Left kidney (tissue), 1 donor: ENCODE measurements at regions not wholly inside any gene's neighbourhood (a gene's known extent, or its start where the extent isn't known, plus 50 kb on each side); places are given as distances from the start of the nearest gene placed in this dataset.

Experiments
- DNase-seq: peaks from one replicate; pipeline ENCODE4 v3.0.0-alpha.2; 2013

GRCh38 chr13:47332149-47332548, 435.3 kb upstream of the HTR2A start:
- DNase-seq, result peak; percentile 7

- DNase-seq, result no peak
Measured at GRCh38 chr13:47330031-47330430, 433.2 kb upstream of the HTR2A start.

GRCh38 chr13:47327861-47328260, 431.0 kb upstream of the HTR2A start:
- no peak for DNase-seq

GRCh38 chr13:47326061-47326460, 429.2 kb upstream of the HTR2A start:
- DNase-seq, result no peak

GRCh38 chr13:47317356-47317755, 420.5 kb upstream of the HTR2A start:
- no peak for DNase-seq

- no peak for DNase-seq
Measured at GRCh38 chr13:47310401-47310800, 413.5 kb upstream of the HTR2A start.

GRCh38 chr13:47306991-47307390, 410.1 kb upstream of the HTR2A start:
- DNase-seq, result no peak

GRCh38 chr13:47303626-47304025, 406.8 kb upstream of the HTR2A start:
- no peak for DNase-seq

GRCh38 chr13:47299304-47299703, 402.5 kb upstream of the HTR2A start:
- DNase-seq, result no peak

GRCh38 chr13:47298506-47298905, 401.7 kb upstream of the HTR2A start:
- no peak for DNase-seq

GRCh38 chr13:47294691-47295090, 397.8 kb upstream of the HTR2A start:
- no peak for DNase-seq

GRCh38 chr13:47291107-47291656, 394.3 kb upstream of the HTR2A start:
- DNase-seq, result no peak

- no peak for DNase-seq
Measured at GRCh38 chr13:47289567-47289966, 392.7 kb upstream of the HTR2A start.

- no peak for DNase-seq
Measured at GRCh38 chr13:47288546-47288945, 391.7 kb upstream of the HTR2A start.

- no peak for DNase-seq
Measured at GRCh38 chr13:47287291-47287751, 390.5 kb upstream of the HTR2A start.

GRCh38 chr13:47281991-47282390, 385.1 kb upstream of the HTR2A start:
- no peak for DNase-seq

GRCh38 chr13:47279920-47280319, 383.1 kb upstream of the HTR2A start:
- no peak for DNase-seq

- no peak for DNase-seq
Measured at GRCh38 chr13:47277774-47278173, 380.9 kb upstream of the HTR2A start.

GRCh38 chr13:47268270-47268669, 371.4 kb upstream of the HTR2A start:
- DNase-seq, result no peak

- no peak for DNase-seq
Measured at GRCh38 chr13:47258384-47258783, 361.5 kb upstream of the HTR2A start.

- no peak for DNase-seq
Measured at GRCh38 chr13:47256618-47257017, 359.8 kb upstream of the HTR2A start.

GRCh38 chr13:47252627-47253026, 355.8 kb upstream of the HTR2A start:
- no peak for DNase-seq

- DNase-seq, result no peak
Measured at GRCh38 chr13:47251771-47252170, 354.9 kb upstream of the HTR2A start.

- DNase-seq, result no peak
Measured at GRCh38 chr13:47250146-47250545, 353.3 kb upstream of the HTR2A start.

GRCh38 chr13:47249266-47249665, 352.4 kb upstream of the HTR2A start:
- no peak for DNase-seq
